Liver (tissue), 3 donors: ENCODE measurements at regions not wholly inside any gene's neighbourhood (a gene's known extent, or its start where the extent isn't known, plus 50 kb on each side); places are given as distances from the start of the nearest gene placed in this dataset.

Source experiments
- EGR1 ChIP-seq, 2 donors: IDR thresholded peaks; 2 replicates each; pipeline ENCODE4 v1.6.1; 2016 to 2018; ENCODE audit warnings: antibody characterized with exemption in 2 of 2, low read depth in 2 of 2
- FOXA1 ChIP-seq: IDR thresholded peaks from 2 replicates; pipeline ENCODE4 v1.6.1; 2016; ENCODE audit warnings: antibody characterized with exemption
- GABPA ChIP-seq, 2 donors: IDR thresholded peaks in 1 of 2; conservative IDR thresholded peaks in 1 of 2; 2 replicates each; pipeline ENCODE4 v1.6.1; 2016; ENCODE audit warnings: antibody characterized with exemption in 2 of 2, mild to moderate bottlenecking in 1 of 2, moderate library complexity in 1 of 2
- RAD21 ChIP-seq, 2 donors: IDR thresholded peaks; 2 replicates each; pipeline ENCODE4 v1.6.1; 2016; ENCODE audit warnings: antibody characterized with exemption in 2 of 2, mild to moderate bottlenecking in 2 of 2
- SP1 ChIP-seq: IDR thresholded peaks from 2 replicates; pipeline ENCODE4 v1.6.1; 2018; ENCODE audit warnings: antibody characterized with exemption, mild to moderate bottlenecking
- TAF1 ChIP-seq: conservative IDR thresholded peaks from 2 replicates; pipeline ENCODE4 v1.6.1; 2016; ENCODE audit warnings: antibody characterized with exemption, mild to moderate bottlenecking
- TF ChIP-seq, protein P1 (sequence below): fragments of 150-350 bp; IDR thresholded peaks from 2 replicates; pipeline ENCODE4 v1.5.1; 2017; ENCODE audit warnings: improper control_type of control experiment, low read depth, low read length; ENCODE audit not compliant: missing input control
- TF ChIP-seq, protein P2 (sequence below): IDR thresholded peaks from 2 replicates; pipeline ENCODE4 v1.6.1; 2016; ENCODE audit warnings: antibody characterized with exemption
- TF ChIP-seq, protein P3 (sequence below): IDR thresholded peaks from 2 replicates; pipeline ENCODE4 v1.6.1; 2016; ENCODE audit warnings: antibody characterized with exemption, mild to moderate bottlenecking
- donor health status: healthy.
- donor health status: healthy.

DNA sequence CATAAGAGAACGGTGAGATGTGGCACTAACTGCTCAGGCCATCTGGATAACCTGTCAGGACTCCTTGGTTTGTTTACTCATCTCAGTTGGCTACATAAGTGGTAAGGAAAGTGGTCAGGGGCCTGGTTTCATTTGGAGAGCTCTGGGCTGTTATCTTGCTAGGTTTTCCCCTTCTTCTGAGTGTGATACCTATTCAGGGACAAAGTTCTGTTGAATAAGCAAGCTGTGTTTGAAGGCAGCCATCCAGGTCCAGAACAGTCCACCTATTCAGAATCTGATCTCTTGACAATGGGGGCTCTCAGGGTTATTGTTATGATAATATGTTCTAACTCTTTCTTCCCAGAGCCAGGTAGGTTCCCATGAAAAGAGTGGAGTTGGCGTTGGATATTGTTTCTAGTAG, 194.9 kb downstream of the PAH start:
- TF ChIP-seq, protein P1, sequence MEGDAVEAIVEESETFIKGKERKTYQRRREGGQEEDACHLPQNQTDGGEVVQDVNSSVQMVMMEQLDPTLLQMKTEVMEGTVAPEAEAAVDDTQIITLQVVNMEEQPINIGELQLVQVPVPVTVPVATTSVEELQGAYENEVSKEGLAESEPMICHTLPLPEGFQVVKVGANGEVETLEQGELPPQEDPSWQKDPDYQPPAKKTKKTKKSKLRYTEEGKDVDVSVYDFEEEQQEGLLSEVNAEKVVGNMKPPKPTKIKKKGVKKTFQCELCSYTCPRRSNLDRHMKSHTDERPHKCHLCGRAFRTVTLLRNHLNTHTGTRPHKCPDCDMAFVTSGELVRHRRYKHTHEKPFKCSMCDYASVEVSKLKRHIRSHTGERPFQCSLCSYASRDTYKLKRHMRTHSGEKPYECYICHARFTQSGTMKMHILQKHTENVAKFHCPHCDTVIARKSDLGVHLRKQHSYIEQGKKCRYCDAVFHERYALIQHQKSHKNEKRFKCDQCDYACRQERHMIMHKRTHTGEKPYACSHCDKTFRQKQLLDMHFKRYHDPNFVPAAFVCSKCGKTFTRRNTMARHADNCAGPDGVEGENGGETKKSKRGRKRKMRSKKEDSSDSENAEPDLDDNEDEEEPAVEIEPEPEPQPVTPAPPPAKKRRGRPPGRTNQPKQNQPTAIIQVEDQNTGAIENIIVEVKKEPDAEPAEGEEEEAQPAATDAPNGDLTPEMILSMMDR, result no peak
- TF ChIP-seq FOXA1 (no peak), TAF1 (no peak), EGR1 (IDR thresholded peaks at IDR 0.05; ENCODE audit: low read depth in 2 of 2) (no peak), GABPA (IDR thresholded peaks at IDR 0.05 in 1 of 2, conservative IDR thresholded peaks at IDR 0.05 in 1 of 2) (no peak), SP1 (no peak), RAD21 (IDR thresholded peaks at IDR 0.05) (no peak)
- TF ChIP-seq, protein P2, sequence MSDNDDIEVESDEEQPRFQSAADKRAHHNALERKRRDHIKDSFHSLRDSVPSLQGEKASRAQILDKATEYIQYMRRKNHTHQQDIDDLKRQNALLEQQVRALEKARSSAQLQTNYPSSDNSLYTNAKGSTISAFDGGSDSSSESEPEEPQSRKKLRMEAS, result no peak
- TF ChIP-seq, protein P3, sequence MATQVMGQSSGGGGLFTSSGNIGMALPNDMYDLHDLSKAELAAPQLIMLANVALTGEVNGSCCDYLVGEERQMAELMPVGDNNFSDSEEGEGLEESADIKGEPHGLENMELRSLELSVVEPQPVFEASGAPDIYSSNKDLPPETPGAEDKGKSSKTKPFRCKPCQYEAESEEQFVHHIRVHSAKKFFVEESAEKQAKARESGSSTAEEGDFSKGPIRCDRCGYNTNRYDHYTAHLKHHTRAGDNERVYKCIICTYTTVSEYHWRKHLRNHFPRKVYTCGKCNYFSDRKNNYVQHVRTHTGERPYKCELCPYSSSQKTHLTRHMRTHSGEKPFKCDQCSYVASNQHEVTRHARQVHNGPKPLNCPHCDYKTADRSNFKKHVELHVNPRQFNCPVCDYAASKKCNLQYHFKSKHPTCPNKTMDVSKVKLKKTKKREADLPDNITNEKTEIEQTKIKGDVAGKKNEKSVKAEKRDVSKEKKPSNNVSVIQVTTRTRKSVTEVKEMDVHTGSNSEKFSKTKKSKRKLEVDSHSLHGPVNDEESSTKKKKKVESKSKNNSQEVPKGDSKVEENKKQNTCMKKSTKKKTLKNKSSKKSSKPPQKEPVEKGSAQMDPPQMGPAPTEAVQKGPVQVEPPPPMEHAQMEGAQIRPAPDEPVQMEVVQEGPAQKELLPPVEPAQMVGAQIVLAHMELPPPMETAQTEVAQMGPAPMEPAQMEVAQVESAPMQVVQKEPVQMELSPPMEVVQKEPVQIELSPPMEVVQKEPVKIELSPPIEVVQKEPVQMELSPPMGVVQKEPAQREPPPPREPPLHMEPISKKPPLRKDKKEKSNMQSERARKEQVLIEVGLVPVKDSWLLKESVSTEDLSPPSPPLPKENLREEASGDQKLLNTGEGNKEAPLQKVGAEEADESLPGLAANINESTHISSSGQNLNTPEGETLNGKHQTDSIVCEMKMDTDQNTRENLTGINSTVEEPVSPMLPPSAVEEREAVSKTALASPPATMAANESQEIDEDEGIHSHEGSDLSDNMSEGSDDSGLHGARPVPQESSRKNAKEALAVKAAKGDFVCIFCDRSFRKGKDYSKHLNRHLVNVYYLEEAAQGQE, result no peak
